Body of pancreas (tissue), 4 donors: ENCODE measurements at regions not wholly inside any gene's neighbourhood (a gene's known extent, or its start where the extent isn't known, plus 50 kb on each side); places are given as distances from the start of the nearest gene placed in this dataset.

ENCODE experiments used
- ATAC-seq: fragments of 150-250 bp; one replicate; pipeline ENCODE4 v1.9.1; 2016
- DNase-seq, 4 donors: peaks; one replicate each; pipeline ENCODE4 v3.0.0-alpha.2; 2019
- H3K27ac ChIP-seq, 4 donors: fragments of 200-600 bp; sonication (generic); 1 replicate in 3 of 4; 2 replicates in 1 of 4; pipeline versions ENCODE4 v1.5.1 to v1.6.1; 2016 to 2019; ENCODE audit warnings: mild to moderate bottlenecking in 1 of 4, mixed read lengths in 1 of 4, moderate library complexity in 1 of 4
- H3K27me3 ChIP-seq, 2 donors: fragments of 200-600 bp; sonication (generic); one replicate each; pipeline ENCODE4 v1.6.0; 2016; ENCODE audit warnings: mild to moderate bottlenecking in 1 of 2
- H3K36me3 ChIP-seq, 2 donors: fragments of 200-600 bp; sonication (generic); replicated peaks in 1 of 2; 2 replicates each; pipeline ENCODE4 v1.5.1; 2016; ENCODE audit warnings: low read depth in 2 of 2; ENCODE audit not compliant: insufficient read depth in 1 of 2
- H3K4me1 ChIP-seq: fragments of 200-600 bp; sonication (generic); one replicate; pipeline ENCODE4 v1.6.0; 2016
- H3K4me3 ChIP-seq, 2 donors: fragments of 200-600 bp; sonication (generic); 1 replicate in 1 of 2; 2 replicates in 1 of 2; pipeline ENCODE4 v1.5.1; 2016 to 2019
- H3K9me3 ChIP-seq, 3 donors: fragments of 200-600 bp; sonication (generic); 1 replicate in 2 of 3; 2 replicates in 1 of 3; pipeline ENCODE4 v1.5.1; 2016
- CTCF ChIP-seq, 7 experiments: fragments of 450-650 bp in 4 of 7; fragments of 200-600 bp in 3 of 7; sonication (generic) in 3 of 7; IDR thresholded peaks; one replicate each; pipeline ENCODE4 v1.5.1; 2016 to 2019; ENCODE audit warnings: antibody characterized with exemption in 7 of 7
- POLR2A ChIP-seq, 3 donors: fragments of 450-650 bp; IDR thresholded peaks; one replicate each; pipeline ENCODE4 v1.6.1; 2016; ENCODE audit warnings: antibody characterized with exemption in 3 of 3, mild to moderate bottlenecking in 2 of 3
- WGBS, 2 donors: methylation state at CpG; one replicate each; pipeline ENCODE4 v1.1.5; 2017; 5-methylcytosine and 5-hydroxymethylcytosine counted together
- intact Hi-C: fragments of 100-400 bp; cut with DNase I; formaldehyde crosslinking; loops from one replicate; pipeline ENCODE4 v1.15.1; 2023

GRCh38 chr3:177343122-177343625 lies 145.9 kb upstream of the TBL1XR1 start:
- Histone ChIP-seq H3K9me3 (no peaks in the 10 kb centered on the region), H3K36me3 (no peaks in the 10 kb centered on the region), H3K4me1 (peaks cover 45% of the 10 kb centered on the region), H3K27me3 (no peaks in the 10 kb centered on the region), H3K4me3 (no peak overlapping the region), H3K27ac (no peak overlapping the region)
- no peak for DNase-seq
- WGBS, 2 donors: 71 to 79% methylated on average over 3 of the region's 3 CpGs
- intact Hi-C loops: no loop called here
- ATAC-seq: no peak
- no peak for TF ChIP-seq POLR2A (IDR thresholded peaks at IDR 0.05)
- no peak for TF ChIP-seq CTCF (IDR thresholded peaks at IDR 0.05)

- 12 to 17% methylated on average over 12 of the region's 12 CpGs for WGBS, 2 donors
- intact Hi-C loops: no loop called here
Measured at GRCh38 chr3:177345049-177345972, 148.0 kb upstream of the TBL1XR1 start.

GRCh38 chr3:177345973-177346503 lies 148.8 kb upstream of the TBL1XR1 start:
- Histone ChIP-seq H3K4me3 (no peak overlapping the region), H3K36me3 (no peaks in the 10 kb centered on the region), H3K27ac (peak overlapping the region; percentile 81 to 93 (median 88)), H3K4me1 (peaks cover 32% of the 10 kb centered on the region), H3K27me3 (no peaks in the 10 kb centered on the region), H3K9me3 (no peaks in the 10 kb centered on the region)
- intact Hi-C loops: no loop called here
- TF ChIP-seq CTCF (IDR thresholded peaks at IDR 0.05) (no peak), POLR2A (IDR thresholded peaks at IDR 0.05) (no peak)
- ATAC-seq (no peak), DNase-seq (no peak)

More at GRCh38 chr3:177345049-177345972, 148.0 kb upstream of the TBL1XR1 start:
- Histone ChIP-seq H3K4me3 (no peak overlapping the region), H3K27ac (peak overlapping the region; percentile 81 to 93 (median 88)), H3K4me1 (peaks cover 35% of the 10 kb centered on the region), H3K27me3 (no peaks in the 10 kb centered on the region), H3K36me3 (no peaks in the 10 kb centered on the region), H3K9me3 (no peaks in the 10 kb centered on the region)
- peak; percentile 100 for ATAC-seq
- TF ChIP-seq CTCF (IDR thresholded peaks at IDR 0.05) (no peak), POLR2A (IDR thresholded peaks at IDR 0.05) (peak in 2 of 3 donors; percentile 39 to 59)
- DNase-seq: peak; percentile 91 to 97 (median 94)

GRCh38 chr3:177346878-177347277 lies 149.6 kb upstream of the TBL1XR1 start:
- Histone ChIP-seq H3K27me3 (no peaks in the 10 kb centered on the region), H3K9me3 (no peaks in the 10 kb centered on the region), H3K36me3 (no peaks in the 10 kb centered on the region), H3K4me1 (peaks cover 32% of the 10 kb centered on the region), H3K4me3 (no peak overlapping the region), H3K27ac (no peak overlapping the region)
- ATAC-seq (no peak), DNase-seq (peak in 2 of 4 donors; percentile 13 to 35)
- intact Hi-C loops: no loop called here
- TF ChIP-seq CTCF (IDR thresholded peaks at IDR 0.05) (no peak), POLR2A (IDR thresholded peaks at IDR 0.05) (no peak)
